ENCODE measurements at regions not wholly inside any gene's neighbourhood (a gene's known extent, or its start where the extent isn't known, plus 50 kb on each side); places are given as distances from the start of the nearest gene placed in this dataset.

DNA sequence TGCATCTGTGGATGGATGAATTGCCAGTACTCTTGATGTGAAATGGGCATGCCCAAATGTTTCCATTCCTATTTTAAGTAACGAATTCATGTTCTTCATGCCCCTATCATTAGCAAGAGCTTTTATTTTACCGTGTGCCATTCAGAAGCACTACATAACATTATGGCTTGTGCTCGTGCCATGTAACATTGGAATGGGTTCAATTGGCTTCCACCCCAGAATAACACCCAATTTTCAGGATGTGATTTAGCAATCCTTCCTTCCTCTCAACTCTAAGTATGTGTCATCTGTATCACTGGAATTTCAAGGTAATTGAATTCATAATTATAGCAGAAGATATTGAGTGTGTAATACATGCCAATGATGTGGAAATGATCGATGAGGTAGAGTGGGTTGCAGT is 145.8 kb upstream of the TMPO start:
- no peak for DNase-seq (ENCODE audit: low read depth in 2 of 3, low spot score in 2 of 3)

DNA sequence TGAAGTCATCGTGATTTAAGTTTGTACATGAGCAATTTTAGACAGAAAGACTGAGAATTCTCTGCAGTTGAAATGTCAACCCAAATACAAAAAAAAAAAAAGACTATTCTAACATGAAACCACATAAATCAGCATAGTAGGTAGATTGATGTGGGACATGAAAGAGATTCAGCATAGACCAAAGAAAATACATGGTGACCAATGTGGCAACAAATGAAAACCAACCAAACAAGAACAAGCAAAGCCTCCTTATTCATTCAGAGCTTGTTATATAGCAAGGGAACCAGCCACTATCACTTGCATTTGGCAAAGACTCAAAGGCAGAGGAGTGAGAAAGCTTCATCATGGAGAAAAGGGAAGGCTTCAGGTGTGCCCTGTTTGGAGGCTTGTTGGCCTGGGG is 144.4 kb upstream of the TMPO start:
- no peak for DNase-seq (ENCODE audit: low read depth in 2 of 3, low spot score in 2 of 3)

DNA sequence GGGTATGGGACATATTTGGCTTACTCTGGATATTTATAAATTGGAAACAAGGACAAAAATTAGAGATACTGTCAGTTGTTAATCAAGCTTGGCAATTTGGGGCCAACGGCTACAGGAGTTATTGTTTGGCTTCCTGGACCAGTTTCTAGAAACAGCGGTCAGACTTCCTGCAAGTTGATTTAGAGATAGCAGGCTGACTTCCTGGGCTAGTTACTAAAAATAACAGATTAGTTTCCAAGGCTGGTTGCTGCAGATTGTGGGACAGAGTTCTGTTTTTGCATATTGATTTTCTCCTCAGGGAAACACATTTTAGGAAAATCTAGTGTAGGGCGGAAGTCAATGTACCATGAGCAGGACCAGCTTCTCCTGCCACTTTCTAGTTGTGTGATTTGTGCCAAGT is 144.0 kb upstream of the TMPO start:
- DNase-seq (ENCODE audit: low read depth in 2 of 3, low spot score in 2 of 3), result peak in 1 of 3 donors; percentile 42

DNA sequence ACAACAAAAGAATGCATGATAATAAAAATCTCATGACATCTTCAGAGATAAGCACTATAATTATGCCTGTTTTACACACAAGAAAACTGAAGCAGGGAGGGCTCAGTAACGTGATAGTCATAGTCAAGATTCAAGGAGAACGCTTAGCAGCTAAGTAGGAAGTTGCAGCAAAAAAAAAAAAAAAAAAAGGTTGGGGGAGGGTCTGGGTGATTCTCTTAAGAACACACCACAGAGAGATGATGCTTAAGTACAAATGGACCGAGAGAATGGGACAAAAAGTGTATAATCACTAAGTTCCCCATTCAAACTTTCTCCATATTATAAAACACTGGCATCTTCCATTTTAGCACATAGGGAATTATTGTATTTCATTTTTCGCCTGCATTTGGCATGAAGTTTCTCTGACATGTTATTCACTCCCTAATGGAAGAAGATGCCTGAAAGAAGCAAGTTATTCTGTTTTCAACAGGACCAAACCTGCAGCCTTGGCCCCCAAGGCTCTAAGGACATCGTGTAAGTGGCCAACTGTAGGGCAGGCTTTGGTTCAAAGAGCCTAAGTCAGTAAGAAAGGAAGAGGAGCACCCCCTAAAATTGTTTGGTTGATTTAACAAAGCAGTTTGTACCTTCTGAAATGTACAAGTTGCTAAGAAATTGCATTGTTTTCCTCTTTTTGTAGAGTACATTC is 142.9 kb upstream of the TMPO start:
- no peak for DNase-seq (ENCODE audit: low read depth in 2 of 3, low spot score in 2 of 3)

- peak in 2 of 3 donors; percentile 27 to 60 for DNase-seq (ENCODE audit: low read depth in 2 of 3, low spot score in 2 of 3)
Observed at GRCh38 chr12:98373025-98373554, 142.3 kb upstream of the TMPO start.

DNA sequence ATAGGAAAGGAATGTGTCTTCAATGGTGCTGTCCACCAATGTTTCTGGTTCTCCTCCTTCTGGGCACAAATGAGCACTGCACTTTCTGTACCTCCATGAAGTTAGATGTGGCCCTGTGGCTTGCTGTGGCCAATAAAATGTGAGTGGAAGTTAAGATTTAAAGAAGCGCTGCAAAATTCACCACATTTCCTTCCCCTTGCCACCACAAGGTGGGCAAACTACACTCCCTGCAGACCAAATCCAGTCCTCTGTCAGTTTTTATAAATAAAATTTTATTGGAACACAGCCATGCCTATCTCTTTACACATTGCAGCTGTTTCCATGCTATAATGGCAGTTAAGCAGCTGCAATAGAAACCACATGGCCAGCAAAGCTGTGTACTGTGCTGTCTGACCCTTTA is 141.4 kb upstream of the TMPO start:
- peak in 2 of 3 donors; percentile 46 to 76 for DNase-seq (ENCODE audit: low read depth in 2 of 3, low spot score in 2 of 3)

GRCh38 chr12:98379106-98379505 is 136.3 kb upstream of the TMPO start:
- DNase-seq (ENCODE audit: low read depth in 2 of 3, low spot score in 2 of 3), result no peak

GRCh38 chr12:98385641-98386040 is 129.7 kb upstream of the TMPO start:
- no peak for DNase-seq (ENCODE audit: low read depth in 2 of 3, low spot score in 2 of 3)

- no peak for DNase-seq (ENCODE audit: low read depth in 2 of 3, low spot score in 2 of 3)
Observed at GRCh38 chr12:98387444-98387843, 127.9 kb upstream of the TMPO start.

- DNase-seq (ENCODE audit: low read depth in 2 of 3, low spot score in 2 of 3), result no peak
Observed at GRCh38 chr12:98388126-98388525, 127.3 kb upstream of the TMPO start.

- DNase-seq (ENCODE audit: low read depth in 2 of 3, low spot score in 2 of 3), result no peak
Observed at GRCh38 chr12:98389593-98389992, 125.8 kb upstream of the TMPO start.

- peak; percentile 58 to 85 (median 72) for DNase-seq (ENCODE audit: low read depth in 2 of 3, low spot score in 2 of 3)
Observed at GRCh38 chr12:98397323-98398105, 117.9 kb upstream of the TMPO start.

GRCh38 chr12:98399532-98399931 is 115.9 kb upstream of the TMPO start:
- DNase-seq (ENCODE audit: low read depth in 2 of 3, low spot score in 2 of 3), result peak in 2 of 3 donors; percentile 74 to 78

DNA sequence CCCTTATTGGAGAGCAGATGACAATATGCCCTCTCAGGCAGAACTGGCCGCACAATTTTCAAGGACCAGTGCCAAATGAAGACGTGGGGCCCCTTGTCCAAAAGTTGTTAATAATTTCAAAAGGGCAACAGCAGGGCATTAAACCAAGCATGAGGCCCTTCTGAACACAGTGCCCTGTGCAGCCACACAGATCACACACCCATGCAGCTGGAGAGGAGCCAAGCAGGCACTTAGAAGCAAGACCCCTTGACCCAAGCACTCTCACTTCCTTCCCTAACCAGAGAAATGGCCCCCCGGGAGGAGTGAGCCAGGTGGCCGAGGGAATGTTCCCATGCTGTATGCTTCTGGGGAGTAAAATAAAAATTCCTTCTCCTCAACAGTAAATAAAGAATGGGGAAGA is 114.0 kb upstream of the TMPO start:
- no peak for DNase-seq (ENCODE audit: low read depth in 2 of 3, low spot score in 2 of 3)

DNA sequence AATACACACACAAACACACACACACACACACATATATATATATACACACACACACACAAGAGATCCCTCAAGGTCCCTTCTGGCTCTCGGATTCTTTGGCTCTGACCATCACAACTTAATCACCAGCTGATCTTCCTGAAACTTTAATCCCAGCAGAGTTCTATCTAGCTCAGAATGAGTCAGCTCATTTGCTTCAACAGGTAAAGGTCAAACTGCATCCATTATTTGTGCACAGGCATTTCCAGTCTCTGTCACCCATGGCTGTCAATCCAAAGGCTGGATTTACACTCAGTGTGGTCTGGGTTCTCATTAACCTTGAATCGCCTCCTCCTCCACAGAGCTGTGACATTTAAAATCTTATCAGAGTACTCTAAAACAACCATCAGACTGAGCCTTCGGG is 113.3 kb upstream of the TMPO start:
- no peak for DNase-seq (ENCODE audit: low read depth in 2 of 3, low spot score in 2 of 3)

DNA sequence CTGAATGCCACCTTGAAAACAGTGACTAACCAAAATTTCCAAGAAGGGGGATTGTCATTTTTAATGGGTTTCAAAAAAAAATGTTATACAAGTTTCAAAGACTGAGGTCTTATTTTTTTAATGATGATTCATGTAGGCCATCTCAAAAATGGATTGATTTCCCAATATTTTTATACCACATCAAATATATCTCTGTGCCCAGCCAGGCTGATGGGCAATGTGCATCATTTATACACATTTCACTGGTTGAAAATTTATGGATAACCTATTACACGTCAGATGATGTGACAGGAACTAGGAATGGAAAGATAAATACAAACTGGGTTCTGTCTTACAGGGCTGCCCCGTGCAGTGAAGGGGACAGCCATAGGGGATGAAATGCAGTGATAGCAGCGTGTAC is 112.7 kb upstream of the TMPO start:
- no peak for DNase-seq (ENCODE audit: low read depth in 2 of 3, low spot score in 2 of 3)

DNA sequence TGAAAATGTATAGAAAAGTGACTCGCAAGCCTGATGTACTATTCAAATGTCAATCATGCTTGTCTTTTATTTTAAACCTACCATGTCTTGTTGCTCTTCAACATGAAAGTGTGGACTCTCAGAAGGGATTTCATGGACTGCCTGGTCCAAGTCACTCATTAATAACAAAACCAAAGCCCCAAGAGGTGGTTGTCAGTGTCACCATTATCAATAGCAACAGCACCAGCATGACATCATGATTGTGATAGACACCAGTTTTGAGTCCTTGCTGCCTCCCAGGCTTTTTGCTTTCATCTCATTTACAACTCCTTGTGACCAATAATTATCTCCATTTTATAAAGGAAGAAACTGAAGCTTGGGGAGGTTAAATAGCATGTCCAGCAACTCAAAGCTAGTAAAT is 112.0 kb upstream of the TMPO start:
- DNase-seq (ENCODE audit: low read depth in 2 of 3, low spot score in 2 of 3), result no peak

GRCh38 chr12:98403936-98404335 is 111.5 kb upstream of the TMPO start:
- DNase-seq (ENCODE audit: low read depth in 2 of 3, low spot score in 2 of 3), result no peak

DNA sequence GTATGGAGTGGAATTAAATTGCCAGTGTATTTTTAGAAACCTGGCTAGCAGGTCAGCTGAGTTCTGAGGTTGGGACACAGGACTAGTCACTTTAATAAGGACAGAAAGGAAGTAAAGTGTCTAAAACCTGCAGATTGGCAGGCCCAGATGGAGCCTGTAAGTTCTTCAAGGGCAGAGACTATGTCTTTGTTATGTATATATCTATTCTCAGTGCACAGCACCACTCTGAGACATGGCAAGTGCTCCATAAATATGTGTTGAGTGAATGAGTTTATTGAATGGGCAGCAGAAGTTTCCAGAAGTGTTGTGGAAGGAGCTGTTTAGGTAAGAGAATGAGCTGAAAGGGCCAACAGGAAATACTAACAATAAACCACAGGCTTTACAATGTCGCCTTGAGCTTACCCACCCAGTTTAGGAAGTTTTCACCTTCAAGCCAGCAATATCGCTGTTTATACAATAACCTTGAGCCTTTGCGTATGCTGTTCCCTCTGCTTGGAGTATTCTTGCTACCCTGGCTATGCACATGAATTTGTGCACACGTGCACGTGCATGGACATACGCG is 109.5 kb upstream of the TMPO start:
- no peak for DNase-seq (ENCODE audit: low read depth in 2 of 3, low spot score in 2 of 3)

GRCh38 chr12:98406378-98406777 is 109.0 kb upstream of the TMPO start:
- DNase-seq (ENCODE audit: low read depth in 2 of 3, low spot score in 2 of 3), result no peak

DNA sequence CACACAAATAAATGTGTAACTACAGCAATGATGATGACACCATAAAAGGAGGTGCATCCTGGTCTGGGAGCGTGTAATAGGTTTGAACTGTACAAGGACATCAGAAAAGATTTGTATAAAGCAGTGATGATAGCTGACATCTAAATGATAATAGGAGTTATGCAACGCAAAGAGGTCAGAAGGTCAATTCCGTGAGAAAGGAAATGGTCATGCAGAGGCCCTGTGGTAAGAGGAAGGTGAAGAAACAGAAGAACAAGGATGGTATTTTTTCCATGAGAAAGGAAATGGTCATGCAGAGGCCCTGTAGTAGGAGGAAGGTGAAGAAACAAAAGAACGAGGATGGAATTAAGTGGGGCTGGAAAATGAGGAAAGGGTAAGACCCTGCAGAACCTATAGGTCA is 106.7 kb upstream of the TMPO start:
- DNase-seq (ENCODE audit: low read depth in 2 of 3, low spot score in 2 of 3), result no peak

DNA sequence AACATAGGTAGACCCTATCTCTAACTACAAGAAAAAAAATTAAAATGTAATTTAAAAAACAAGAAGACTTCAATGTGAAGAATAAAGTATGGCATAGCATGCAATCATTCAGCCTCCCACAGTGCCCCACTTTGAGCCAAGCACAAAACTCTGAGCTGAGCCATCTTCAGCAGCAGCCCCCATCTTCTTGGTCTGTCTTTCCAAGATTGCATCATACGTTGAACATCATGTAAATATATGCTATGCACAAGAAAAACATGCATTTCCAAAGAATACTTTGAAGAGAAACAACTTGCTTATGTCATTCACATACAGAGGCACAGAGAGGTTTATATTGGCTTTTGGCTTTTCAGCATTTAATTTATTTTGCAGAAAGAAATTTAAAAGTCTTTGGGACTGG is 105.8 kb upstream of the TMPO start:
- DNase-seq (ENCODE audit: low read depth in 2 of 3, low spot score in 2 of 3), result no peak

Measured in hematopoietic multipotent progenitor cell (in vitro differentiated cells).